HG02885 (cell line): ENCODE measurements at regions not wholly inside any gene's neighbourhood (a gene's known extent, or its start where the extent isn't known, plus 50 kb on each side); places are given as distances from the start of the nearest gene placed in this dataset.
"Not testable (repeated sequence)": the region's sequence is repeated elsewhere in the genome, so short reads cannot be mapped to it uniquely, and the experiment has no call there.

Experiments
- ATAC-seq: cut with Tn5 transposase; IDR thresholded peaks from one replicate; pipeline ENCODE4 v1.9.1; 2021; ENCODE audit warnings: mild to moderate bottlenecking; ENCODE audit not compliant: unreplicated experiment, poor library complexity

- ATAC-seq, result no peak
Measured at GRCh38 chr10:118868589-118868988, 113.8 kb upstream of the CACUL1 start.

GRCh38 chr10:118870467-118871243 lies 115.9 kb upstream of the CACUL1 start:
- ATAC-seq, result no peak

GRCh38 chr10:118871244-118871865 lies 116.6 kb upstream of the CACUL1 start:
- ATAC-seq, result no peak

GRCh38 chr10:118873091-118873737 lies 118.4 kb upstream of the CACUL1 start:
- ATAC-seq, result no peak

- no peak for ATAC-seq
Measured at GRCh38 chr10:118873738-118874105, 119.0 kb upstream of the CACUL1 start.

GRCh38 chr10:118874171-118874570 lies 119.4 kb upstream of the CACUL1 start:
- no peak for ATAC-seq

GRCh38 chr10:118875087-118875486 lies 120.3 kb upstream of the CACUL1 start:
- ATAC-seq, result no peak

GRCh38 chr10:118882741-118883140 lies 128.0 kb upstream of the CACUL1 start:
- ATAC-seq, result no peak

GRCh38 chr10:118892255-118892654 lies 137.3 kb upstream of the NANOS1 start:
- ATAC-seq, result no peak

- not testable (repeated sequence) for ATAC-seq
Measured at GRCh38 chr10:118894891-118895290, 134.6 kb upstream of the NANOS1 start.

GRCh38 chr10:118900617-118901016 lies 128.9 kb upstream of the NANOS1 start:
- no peak for ATAC-seq

- no peak for ATAC-seq
Measured at GRCh38 chr10:118901380-118901779, 128.1 kb upstream of the NANOS1 start.

- ATAC-seq, result no peak
Measured at GRCh38 chr10:118901906-118902305, 127.6 kb upstream of the NANOS1 start.

GRCh38 chr10:118902656-118903055 lies 126.9 kb upstream of the NANOS1 start:
- not testable (repeated sequence) for ATAC-seq

- ATAC-seq, result no peak
Measured at GRCh38 chr10:118903251-118903650, 126.3 kb upstream of the NANOS1 start.

- ATAC-seq, result no peak
Measured at GRCh38 chr10:118903691-118904090, 125.8 kb upstream of the NANOS1 start.

- no peak for ATAC-seq
Measured at GRCh38 chr10:118904286-118904685, 125.2 kb upstream of the NANOS1 start.

- ATAC-seq, result no peak
Measured at GRCh38 chr10:118907051-118907450, 122.5 kb upstream of the NANOS1 start.

GRCh38 chr10:118908557-118909256 lies 120.8 kb upstream of the NANOS1 start:
- ATAC-seq, result no peak

- no peak for ATAC-seq
Measured at GRCh38 chr10:118910702-118911101, 118.8 kb upstream of the NANOS1 start.

GRCh38 chr10:118911363-118911762 lies 118.2 kb upstream of the NANOS1 start:
- no peak for ATAC-seq
